Hematopoietic multipotent progenitor cell treated with erythropoietin and hydrocortisone succinate and interleukin-3 and kit ligand, for 17 days (in vitro differentiated cells): ENCODE measurements at regions not wholly inside any gene's neighbourhood (a gene's known extent, or its start where the extent isn't known, plus 50 kb on each side); places are given as distances from the start of the nearest gene placed in this dataset.
"Not testable (repeated sequence)": the region's sequence is repeated elsewhere in the genome, so short reads cannot be mapped to it uniquely, and the experiment has no call there.

Experiments
- DNase-seq: peaks from one replicate; pipeline ENCODE4 v3.0.0-alpha.2; 2015; ENCODE audit warnings: low spot score

GRCh38 chr14:65834812-65835211, 422.3 kb downstream of the FUT8 start:
- DNase-seq = no peak

GRCh38 chr14:65835501-65835900, 423.0 kb downstream of the FUT8 start:
- DNase-seq = no peak

GRCh38 chr14:65838565-65838964, 426.0 kb downstream of the FUT8 start:
- no peak for DNase-seq

GRCh38 chr14:65840118-65840751, 427.7 kb downstream of the FUT8 start:
- no peak for DNase-seq

- DNase-seq = no peak
Measured at GRCh38 chr14:65840786-65841185, 428.3 kb downstream of the FUT8 start.

GRCh38 chr14:65846196-65846868, 433.8 kb downstream of the FUT8 start:
- no peak for DNase-seq

- no peak for DNase-seq
Measured at GRCh38 chr14:65847075-65847847, 434.7 kb downstream of the FUT8 start.

- DNase-seq = not testable (repeated sequence)
Measured at GRCh38 chr14:65847931-65848330, 435.4 kb downstream of the FUT8 start.

GRCh38 chr14:65849091-65849490, 436.6 kb downstream of the FUT8 start:
- DNase-seq = no peak

- no peak for DNase-seq
Measured at GRCh38 chr14:65849558-65849957, 437.0 kb downstream of the FUT8 start.

- no peak for DNase-seq
Measured at GRCh38 chr14:65850429-65851135, 438.1 kb downstream of the FUT8 start.

- DNase-seq = no peak
Measured at GRCh38 chr14:65852689-65853088, 440.2 kb downstream of the FUT8 start.

GRCh38 chr14:65853407-65853955, 441.0 kb downstream of the FUT8 start:
- DNase-seq = no peak

GRCh38 chr14:65854215-65854614, 441.7 kb downstream of the FUT8 start:
- no peak for DNase-seq

- DNase-seq = no peak
Measured at GRCh38 chr14:65860956-65861611, 448.6 kb downstream of the FUT8 start.

GRCh38 chr14:65864549-65864948, 452.0 kb downstream of the FUT8 start:
- no peak for DNase-seq

GRCh38 chr14:65864984-65865383, 452.5 kb downstream of the FUT8 start:
- no peak for DNase-seq

GRCh38 chr14:65866448-65866847, 453.9 kb downstream of the FUT8 start:
- no peak for DNase-seq

GRCh38 chr14:65866886-65867285, 454.4 kb downstream of the FUT8 start:
- DNase-seq = no peak

GRCh38 chr14:65867333-65867732, 454.8 kb downstream of the FUT8 start:
- no peak for DNase-seq

- DNase-seq = no peak
Measured at GRCh38 chr14:65872536-65872935, 460.0 kb downstream of the FUT8 start.

- no peak for DNase-seq
Measured at GRCh38 chr14:65877166-65877565, 464.6 kb downstream of the FUT8 start.
